ENCODE measurements at regions not wholly inside any gene's neighbourhood (a gene's known extent, or its start where the extent isn't known, plus 50 kb on each side); places are given as distances from the start of the nearest gene placed in this dataset.
A peak's percentile ranks its signal among the peaks of the same experiment; 100 is the strongest.

DNA sequence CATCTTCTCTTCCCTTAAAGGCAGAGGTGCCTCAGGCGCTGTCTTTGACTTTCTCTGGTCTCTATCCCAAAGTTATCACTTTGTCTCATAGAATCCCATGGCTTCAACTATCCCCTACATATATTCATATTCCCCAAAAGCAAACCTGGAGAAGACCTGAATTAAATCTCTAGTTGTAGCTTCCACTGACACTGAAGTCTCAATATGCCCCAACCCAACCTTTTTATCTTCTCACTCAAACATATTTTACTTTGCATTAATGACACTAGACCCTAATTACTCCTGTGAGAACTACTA lies 354.5 kb upstream of the DUSP10 start:
- no peak for TF ChIP-seq EZH2phosphoT487 (IDR thresholded peaks at IDR 0.05; ENCODE audit: low read depth)
- peak; percentile 9; the same call in 1 of the 2 replicates for TF ChIP-seq CTCF (IDR thresholded peaks at IDR 0.05; ENCODE audit: low read depth, low read length)
- Histone ChIP-seq H3K9me3 (ENCODE audit: insufficient read depth, low read length) (no peaks in the 10 kb centered on the region), H3K4me2 (ENCODE audit: low read length) (peak overlapping the region; percentile 31; the same call in 1 of the 2 replicates), H3K36me3 (replicated peaks; ENCODE audit: low read depth, low read length) (no peaks in the 10 kb centered on the region), H2AFZ (ENCODE audit: low read depth, low read length) (no peak overlapping the region; the same call in 1 of the 2 replicates), H3K4me3 (ENCODE audit: low read length) (no peak overlapping the region), H3K9ac (ENCODE audit: low read length) (no peak overlapping the region), H3K27ac (ENCODE audit: low read length) (no peak overlapping the region), H3K27me3 (ENCODE audit: low read depth, low read length) (peaks cover 9% of the 10 kb centered on the region; the same call in 1 of the 2 replicates), H3K4me1 (ENCODE audit: low read length) (peaks cover 11% of the 10 kb centered on the region), H4K20me1 (ENCODE audit: insufficient read depth, low read length) (no peaks in the 10 kb centered on the region), H3K79me2 (ENCODE audit: low read length) (no peaks in the 10 kb centered on the region)

GRCh38 chr1:222095606-222096475 lies 354.0 kb upstream of the DUSP10 start:
- no peak overlapping the region for H3K27ac ChIP-seq (ENCODE audit: low read length)
- no peak overlapping the region for H3K9ac ChIP-seq (ENCODE audit: low read length)
- H3K9me3 ChIP-seq (ENCODE audit: insufficient read depth, low read length) = no peaks in the 10 kb centered on the region
- no peaks in the 10 kb centered on the region for H3K79me2 ChIP-seq (ENCODE audit: low read length)
- no peak overlapping the region; the same call in 1 of the 2 replicates for H2AFZ ChIP-seq (ENCODE audit: low read depth, low read length)
- peaks cover 11% of the 10 kb centered on the region for H3K4me1 ChIP-seq (ENCODE audit: low read length)
- H3K27me3 ChIP-seq (ENCODE audit: low read depth, low read length) = peaks cover 9% of the 10 kb centered on the region; the same call in 1 of the 2 replicates
- TF ChIP-seq EZH2phosphoT487 (IDR thresholded peaks at IDR 0.05; ENCODE audit: low read depth) (no peak), CTCF (IDR thresholded peaks at IDR 0.05; ENCODE audit: low read depth, low read length) (peak; percentile 90)
- H4K20me1 ChIP-seq (ENCODE audit: insufficient read depth, low read length) = no peaks in the 10 kb centered on the region
- no peaks in the 10 kb centered on the region for H3K36me3 ChIP-seq (replicated peaks; ENCODE audit: low read depth, low read length)
- no peak overlapping the region for H3K4me3 ChIP-seq (ENCODE audit: low read length)
- peak overlapping the region; percentile 31 for H3K4me2 ChIP-seq (ENCODE audit: low read length)

- Histone ChIP-seq H3K79me2 (ENCODE audit: low read length) (no peaks in the 10 kb centered on the region), H3K9me3 (ENCODE audit: insufficient read depth, low read length) (no peaks in the 10 kb centered on the region), H3K4me1 (ENCODE audit: low read length) (peaks cover 11% of the 10 kb centered on the region), H2AFZ (ENCODE audit: low read depth, low read length) (no peak overlapping the region), H4K20me1 (ENCODE audit: insufficient read depth, low read length) (no peaks in the 10 kb centered on the region), H3K9ac (ENCODE audit: low read length) (no peak overlapping the region), H3K27me3 (ENCODE audit: low read depth, low read length) (no peaks in the 10 kb centered on the region), H3K27ac (ENCODE audit: low read length) (no peak overlapping the region), H3K4me2 (ENCODE audit: low read length) (no peak overlapping the region), H3K36me3 (replicated peaks; ENCODE audit: low read depth, low read length) (no peaks in the 10 kb centered on the region), H3K4me3 (ENCODE audit: low read length) (no peak overlapping the region)
- no peak for TF ChIP-seq CTCF (IDR thresholded peaks at IDR 0.05; ENCODE audit: low read depth, low read length)
- TF ChIP-seq EZH2phosphoT487 (IDR thresholded peaks at IDR 0.05; ENCODE audit: low read depth) = no peak
These were observed 351.6 kb upstream of the DUSP10 start for GRCh38 chr1:222093518-222093917.

DNA sequence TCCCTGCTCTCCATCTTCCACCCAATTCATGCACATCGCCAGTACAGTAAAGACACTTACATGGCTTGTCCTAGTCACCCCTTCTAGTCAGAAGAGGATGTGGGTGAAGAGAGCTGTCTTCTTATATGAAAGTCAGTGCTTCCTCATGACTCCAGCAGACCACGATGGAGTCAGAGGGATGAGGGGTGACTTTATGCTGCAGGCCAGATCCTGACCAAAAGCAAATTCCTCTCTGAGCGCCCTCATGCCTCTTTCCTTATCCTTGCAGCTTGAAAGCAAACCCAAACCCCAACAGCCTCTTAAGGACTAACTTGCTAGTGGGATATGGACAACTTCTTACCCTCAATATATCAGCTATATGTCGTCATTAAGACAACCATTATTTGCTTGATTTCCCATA lies 348.2 kb upstream of the DUSP10 start:
- no peak overlapping the region for H3K9ac ChIP-seq (ENCODE audit: low read length)
- no peak overlapping the region for H3K4me3 ChIP-seq (ENCODE audit: low read length)
- peaks cover 7% of the 10 kb centered on the region for H3K4me1 ChIP-seq (ENCODE audit: low read length)
- no peaks in the 10 kb centered on the region for H3K9me3 ChIP-seq (ENCODE audit: insufficient read depth, low read length)
- no peak for TF ChIP-seq CTCF (IDR thresholded peaks at IDR 0.05; ENCODE audit: low read depth, low read length)
- no peak for TF ChIP-seq EZH2phosphoT487 (IDR thresholded peaks at IDR 0.05; ENCODE audit: low read depth)
- no peak overlapping the region for H3K4me2 ChIP-seq (ENCODE audit: low read length)
- H4K20me1 ChIP-seq (ENCODE audit: insufficient read depth, low read length) = no peaks in the 10 kb centered on the region
- H3K79me2 ChIP-seq (ENCODE audit: low read length) = no peaks in the 10 kb centered on the region
- H2AFZ ChIP-seq (ENCODE audit: low read depth, low read length) = no peak overlapping the region
- H3K27me3 ChIP-seq (ENCODE audit: low read depth, low read length) = no peaks in the 10 kb centered on the region
- no peaks in the 10 kb centered on the region for H3K36me3 ChIP-seq (replicated peaks; ENCODE audit: low read depth, low read length)
- H3K27ac ChIP-seq (ENCODE audit: low read length) = no peak overlapping the region
